ENCODE measurements at regions not wholly inside any gene's neighbourhood (a gene's known extent, or its start where the extent isn't known, plus 50 kb on each side); places are given as distances from the start of the nearest gene placed in this dataset.

DNA sequence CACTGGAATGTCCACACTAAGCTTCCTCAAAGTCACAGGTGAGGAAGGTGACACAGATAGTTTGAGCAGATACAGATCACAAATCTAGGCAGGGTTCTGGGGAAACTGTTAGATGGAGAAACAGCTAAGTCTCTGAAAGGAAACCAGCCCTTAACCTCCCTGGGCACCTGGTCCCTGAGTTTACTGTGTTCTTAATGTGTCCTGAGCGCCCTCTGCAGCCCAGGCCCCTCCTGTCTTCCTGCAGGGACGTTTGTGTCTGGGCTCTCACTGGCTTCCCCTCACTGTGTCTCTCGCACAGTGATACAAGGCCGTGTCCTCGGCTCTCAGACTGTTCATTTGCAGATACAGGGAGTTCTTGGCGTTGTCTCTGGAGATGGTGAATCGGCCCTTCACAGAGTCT, 684.3 kb downstream of the TMEM121 start:
- TF ChIP-seq, protein P1, sequence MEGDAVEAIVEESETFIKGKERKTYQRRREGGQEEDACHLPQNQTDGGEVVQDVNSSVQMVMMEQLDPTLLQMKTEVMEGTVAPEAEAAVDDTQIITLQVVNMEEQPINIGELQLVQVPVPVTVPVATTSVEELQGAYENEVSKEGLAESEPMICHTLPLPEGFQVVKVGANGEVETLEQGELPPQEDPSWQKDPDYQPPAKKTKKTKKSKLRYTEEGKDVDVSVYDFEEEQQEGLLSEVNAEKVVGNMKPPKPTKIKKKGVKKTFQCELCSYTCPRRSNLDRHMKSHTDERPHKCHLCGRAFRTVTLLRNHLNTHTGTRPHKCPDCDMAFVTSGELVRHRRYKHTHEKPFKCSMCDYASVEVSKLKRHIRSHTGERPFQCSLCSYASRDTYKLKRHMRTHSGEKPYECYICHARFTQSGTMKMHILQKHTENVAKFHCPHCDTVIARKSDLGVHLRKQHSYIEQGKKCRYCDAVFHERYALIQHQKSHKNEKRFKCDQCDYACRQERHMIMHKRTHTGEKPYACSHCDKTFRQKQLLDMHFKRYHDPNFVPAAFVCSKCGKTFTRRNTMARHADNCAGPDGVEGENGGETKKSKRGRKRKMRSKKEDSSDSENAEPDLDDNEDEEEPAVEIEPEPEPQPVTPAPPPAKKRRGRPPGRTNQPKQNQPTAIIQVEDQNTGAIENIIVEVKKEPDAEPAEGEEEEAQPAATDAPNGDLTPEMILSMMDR (IDR thresholded peaks at IDR 0.05), result no peak
- no peak for TF ChIP-seq POLR2A (IDR thresholded peaks at IDR 0.05)

Measured in testis (tissue), 2 donors.